B cell (primary cell): ENCODE measurements at regions not wholly inside any gene's neighbourhood (a gene's known extent, or its start where the extent isn't known, plus 50 kb on each side); places are given as distances from the start of the nearest gene placed in this dataset.

Experiments
- EZH2 ChIP-seq: IDR thresholded peaks from 2 replicates; pipeline ENCODE4 v1.6.1; 2012; ENCODE audit warnings: borderline replicate concordance, low read depth, mild to moderate bottlenecking, moderate library complexity, low read length; ENCODE audit not compliant: insufficient read depth, poor library complexity, severe bottlenecking
- TF ChIP-seq, protein P1 (sequence below): fragments of 200-600 bp; IDR thresholded peaks from one replicate; pipeline ENCODE4 v1.8.0; 2022; ENCODE audit warnings: antibody characterized with exemption, mild to moderate bottlenecking

DNA sequence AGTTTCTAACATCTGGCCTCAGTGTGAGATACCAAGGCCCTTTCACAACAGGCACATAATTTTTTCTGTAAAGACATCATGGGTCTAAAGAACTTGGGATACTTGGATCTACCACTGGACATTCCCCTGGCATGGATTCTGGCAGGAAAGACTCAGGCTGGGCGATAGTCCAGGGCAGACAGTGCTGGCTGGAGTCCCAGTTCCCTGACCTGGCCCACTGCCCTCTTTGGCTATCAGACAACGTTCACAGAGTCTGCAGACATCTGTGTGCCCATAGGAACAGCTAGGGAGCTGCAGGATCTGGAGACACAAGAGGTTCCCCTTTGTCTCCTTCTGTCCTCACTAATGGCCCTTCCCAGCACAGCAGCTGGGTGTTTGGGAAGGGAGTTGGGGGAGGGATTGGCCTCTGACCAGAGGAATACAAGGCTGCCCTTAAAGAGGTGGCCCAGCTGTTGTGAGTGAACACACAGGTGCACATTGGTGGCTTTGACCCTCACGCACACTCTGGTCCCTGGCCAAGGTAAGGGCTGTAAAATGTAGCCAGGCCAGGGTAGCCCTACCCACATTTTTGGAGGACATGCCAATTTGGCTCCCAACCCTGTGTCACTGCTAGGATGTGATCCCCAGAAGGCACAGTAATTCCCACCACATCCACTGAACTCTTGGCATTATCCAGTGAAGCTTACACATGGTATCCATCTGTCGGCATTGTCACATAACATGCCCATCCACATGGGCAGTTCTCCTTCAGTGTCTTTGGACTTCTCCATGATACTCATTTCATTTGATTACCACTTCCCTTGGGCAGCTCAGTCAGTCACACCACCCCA, 72.3 kb downstream of the SOX3 start:
- TF ChIP-seq, protein P1, sequence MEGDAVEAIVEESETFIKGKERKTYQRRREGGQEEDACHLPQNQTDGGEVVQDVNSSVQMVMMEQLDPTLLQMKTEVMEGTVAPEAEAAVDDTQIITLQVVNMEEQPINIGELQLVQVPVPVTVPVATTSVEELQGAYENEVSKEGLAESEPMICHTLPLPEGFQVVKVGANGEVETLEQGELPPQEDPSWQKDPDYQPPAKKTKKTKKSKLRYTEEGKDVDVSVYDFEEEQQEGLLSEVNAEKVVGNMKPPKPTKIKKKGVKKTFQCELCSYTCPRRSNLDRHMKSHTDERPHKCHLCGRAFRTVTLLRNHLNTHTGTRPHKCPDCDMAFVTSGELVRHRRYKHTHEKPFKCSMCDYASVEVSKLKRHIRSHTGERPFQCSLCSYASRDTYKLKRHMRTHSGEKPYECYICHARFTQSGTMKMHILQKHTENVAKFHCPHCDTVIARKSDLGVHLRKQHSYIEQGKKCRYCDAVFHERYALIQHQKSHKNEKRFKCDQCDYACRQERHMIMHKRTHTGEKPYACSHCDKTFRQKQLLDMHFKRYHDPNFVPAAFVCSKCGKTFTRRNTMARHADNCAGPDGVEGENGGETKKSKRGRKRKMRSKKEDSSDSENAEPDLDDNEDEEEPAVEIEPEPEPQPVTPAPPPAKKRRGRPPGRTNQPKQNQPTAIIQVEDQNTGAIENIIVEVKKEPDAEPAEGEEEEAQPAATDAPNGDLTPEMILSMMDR = no peak
- no peak for TF ChIP-seq EZH2
